ENCODE measurements at regions not wholly inside any gene's neighbourhood (a gene's known extent, or its start where the extent isn't known, plus 50 kb on each side); places are given as distances from the start of the nearest gene placed in this dataset.
"Not testable (repeated sequence)": the region's sequence is repeated elsewhere in the genome, so short reads cannot be mapped to it uniquely, and the experiment has no call there.

DNA sequence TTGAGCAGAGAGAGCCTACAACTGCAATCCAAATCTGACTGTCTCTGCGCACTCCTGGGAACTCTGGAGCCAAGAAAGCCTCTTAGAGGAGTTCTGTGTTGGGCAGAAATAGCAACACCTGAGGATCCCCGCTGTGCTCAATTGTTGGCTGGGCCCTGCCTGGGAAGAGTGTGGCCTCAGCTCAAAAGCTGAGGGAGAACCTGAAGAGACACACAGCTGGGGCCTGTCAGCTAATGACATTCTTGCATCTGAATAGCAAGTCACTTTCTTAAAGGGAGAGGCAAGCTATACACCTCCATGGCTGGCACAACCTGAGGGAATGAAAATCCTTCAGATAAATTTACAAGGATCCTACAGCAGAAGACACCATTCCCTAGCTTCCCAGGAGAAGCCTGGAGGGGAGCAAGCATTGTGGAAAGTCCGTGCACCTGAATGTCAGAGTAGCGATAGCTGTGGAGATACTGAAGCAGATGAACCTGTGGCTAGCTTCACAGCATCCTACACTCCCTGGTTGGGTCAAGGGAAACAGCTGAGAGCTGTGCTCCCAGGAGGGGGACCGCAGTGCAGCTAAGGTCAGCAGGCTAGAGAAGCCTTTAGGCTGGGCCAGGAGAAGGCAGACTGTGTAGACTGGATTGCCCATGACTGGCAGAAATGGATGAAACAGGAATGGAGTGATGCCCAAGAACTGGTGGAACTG is 159.9 kb upstream of the PFN2 start:
- DNase-seq (ENCODE audit: low read depth in 3 of 3) = no peak

GRCh38 chr3:150129166-150129565 is 158.5 kb upstream of the PFN2 start:
- no peak for DNase-seq (ENCODE audit: low read depth in 3 of 3)

DNA sequence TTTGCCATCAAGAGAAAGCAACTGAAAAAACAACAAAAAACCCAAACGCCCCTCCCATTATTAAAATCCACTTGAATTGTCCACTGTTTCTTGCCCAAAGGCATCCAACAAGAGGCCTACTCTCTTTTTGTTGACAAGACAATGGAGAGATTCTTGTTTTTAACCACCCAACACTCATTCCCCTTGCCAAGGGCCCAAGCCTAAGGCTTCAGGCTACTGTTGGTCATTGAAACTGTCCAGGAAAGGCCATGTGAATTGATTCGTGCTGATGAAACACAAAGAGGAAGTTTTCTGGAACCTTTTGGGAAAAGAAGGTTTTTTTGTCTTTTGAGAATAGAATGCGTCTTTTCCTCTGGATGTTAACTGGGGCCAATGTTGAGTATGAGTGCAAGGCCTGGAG is 157.4 kb upstream of the PFN2 start:
- DNase-seq (ENCODE audit: low read depth in 3 of 3) = no peak

DNA sequence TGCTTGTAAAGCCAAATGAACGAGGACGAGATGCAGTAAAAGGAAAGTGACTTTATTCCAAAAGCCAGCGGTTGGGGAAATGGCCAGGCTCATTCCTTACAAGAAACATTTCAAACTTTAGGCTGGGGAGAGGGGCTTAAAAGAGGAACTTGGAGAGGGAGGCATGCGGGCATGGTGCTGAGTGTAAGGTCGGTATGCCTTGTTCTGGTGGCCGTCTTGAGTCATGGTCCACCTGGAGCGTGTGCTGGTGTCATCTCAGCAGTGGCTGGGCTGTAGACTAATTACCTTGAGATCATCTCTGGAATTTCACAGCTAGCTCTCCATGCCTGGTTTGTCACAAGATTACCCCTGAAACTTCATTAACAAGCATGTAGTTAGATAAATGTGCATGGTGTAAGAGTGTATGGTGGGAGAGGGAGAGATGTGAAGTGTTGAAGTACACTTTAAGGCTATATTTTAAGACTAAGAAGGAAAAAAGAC is 156.4 kb upstream of the PFN2 start:
- DNase-seq (ENCODE audit: low read depth in 3 of 3) = no peak

DNA sequence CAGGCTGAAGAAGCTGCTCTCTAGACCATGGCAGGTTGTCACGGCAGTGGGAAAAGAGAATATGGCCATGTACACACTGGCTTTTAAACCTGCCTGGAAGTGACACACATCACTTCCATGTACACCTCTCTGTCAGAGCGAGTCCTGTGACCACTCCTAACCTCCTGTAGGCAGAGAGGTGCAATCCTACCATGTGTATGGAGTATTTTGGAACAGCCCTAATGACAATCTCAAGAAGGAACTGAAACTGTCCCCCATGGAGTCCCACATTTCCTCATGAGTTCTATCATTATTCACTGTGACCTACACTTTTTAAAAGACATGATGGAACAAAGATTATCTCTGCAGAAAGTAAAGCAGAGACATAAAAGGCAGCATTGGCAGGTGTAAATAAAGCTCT is 153.4 kb upstream of the PFN2 start:
- DNase-seq (ENCODE audit: low read depth in 3 of 3) = no peak

GRCh38 chr3:150123249-150123648 is 152.6 kb upstream of the PFN2 start:
- not testable (repeated sequence) for DNase-seq (ENCODE audit: low read depth in 3 of 3)

DNA sequence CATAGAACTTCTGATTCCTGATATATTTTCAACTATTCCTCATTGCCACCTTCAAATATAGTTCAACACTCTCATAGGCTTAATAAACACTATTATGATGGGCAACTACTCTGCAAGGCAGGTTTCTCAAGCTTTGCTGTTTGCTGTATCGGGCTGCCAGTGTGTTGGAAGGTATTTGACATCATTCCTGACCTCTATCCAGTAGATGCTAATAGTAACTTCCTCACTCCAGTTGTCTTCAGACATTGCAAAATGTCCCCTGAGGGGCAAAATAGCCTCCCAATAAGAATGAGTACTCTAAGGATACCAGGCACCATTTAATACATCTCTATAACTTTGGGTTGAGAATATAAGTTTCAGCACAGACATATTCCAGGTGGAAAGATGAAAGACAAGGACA is 147.5 kb upstream of the PFN2 start:
- DNase-seq (ENCODE audit: low read depth in 3 of 3) = no peak

DNA sequence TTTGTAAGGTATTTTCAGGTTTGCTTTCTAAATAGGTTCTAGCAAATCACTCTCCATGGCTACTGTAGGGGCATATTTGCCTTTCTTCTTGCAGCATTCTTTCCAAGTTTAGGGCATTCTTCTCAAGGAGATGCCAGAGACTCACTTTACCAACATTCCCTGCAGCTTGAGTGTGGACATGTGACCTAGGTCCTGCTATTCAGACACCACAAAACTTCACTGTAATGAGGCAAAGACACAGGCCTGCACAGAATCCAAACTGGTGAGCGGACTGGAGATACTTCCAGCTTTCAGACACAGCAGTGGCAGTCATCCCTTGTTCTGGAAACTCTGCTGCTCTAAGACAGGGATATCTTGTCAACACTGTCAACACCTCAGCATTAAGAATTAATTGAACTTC is 146.4 kb upstream of the PFN2 start:
- no peak for DNase-seq (ENCODE audit: low read depth in 3 of 3)

DNA sequence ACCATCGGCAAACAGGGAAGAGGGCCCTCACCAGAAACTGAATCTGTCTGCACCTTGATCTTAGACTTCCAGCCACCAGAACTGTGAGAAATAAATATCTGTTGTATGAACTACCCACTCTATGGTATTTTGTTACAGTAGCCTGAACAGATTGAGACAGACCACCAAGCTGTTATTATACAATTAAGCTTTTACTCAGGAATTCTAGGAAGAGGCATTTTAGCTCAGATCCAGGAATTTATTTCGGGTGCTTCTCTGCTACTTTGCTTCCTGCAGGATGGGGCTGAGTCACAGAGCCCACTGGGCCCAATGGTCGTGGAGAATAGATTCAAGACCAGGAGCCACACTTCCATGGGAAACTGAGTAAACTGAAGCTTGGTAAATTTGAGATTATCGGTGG is 145.5 kb upstream of the PFN2 start:
- DNase-seq (ENCODE audit: low read depth in 3 of 3) = no peak

DNA sequence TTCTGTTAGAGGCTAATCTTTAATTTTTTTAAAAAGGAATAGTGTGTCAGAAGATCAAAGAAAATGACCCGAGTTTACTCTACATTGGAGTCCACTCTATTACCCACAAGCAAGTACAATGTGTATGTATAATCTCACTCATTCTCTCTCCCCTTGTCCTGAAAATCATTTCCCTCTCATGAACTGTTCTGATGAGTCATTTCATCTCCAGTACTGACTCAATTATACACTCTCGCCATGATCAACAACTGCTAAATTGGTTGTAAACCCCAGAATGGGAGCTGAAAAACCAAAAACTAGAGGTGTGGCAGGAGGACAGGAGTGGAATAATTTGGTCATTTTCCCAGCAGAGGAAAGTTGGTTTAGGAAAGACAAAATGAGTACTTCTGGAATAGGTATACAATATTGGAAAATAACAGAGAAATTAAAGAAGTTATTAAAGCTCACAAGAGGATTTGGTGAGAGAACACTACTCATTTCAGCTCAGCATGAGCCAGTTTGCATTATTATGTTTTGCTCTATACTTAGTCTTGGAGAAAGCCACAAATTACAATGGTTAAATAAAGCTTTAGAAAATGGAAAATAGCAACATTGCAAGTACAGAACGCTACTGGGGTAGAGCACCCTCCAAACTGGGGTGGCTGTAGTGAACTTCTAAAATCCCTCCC is 144.3 kb upstream of the PFN2 start:
- DNase-seq (ENCODE audit: low read depth in 3 of 3) = no peak

DNA sequence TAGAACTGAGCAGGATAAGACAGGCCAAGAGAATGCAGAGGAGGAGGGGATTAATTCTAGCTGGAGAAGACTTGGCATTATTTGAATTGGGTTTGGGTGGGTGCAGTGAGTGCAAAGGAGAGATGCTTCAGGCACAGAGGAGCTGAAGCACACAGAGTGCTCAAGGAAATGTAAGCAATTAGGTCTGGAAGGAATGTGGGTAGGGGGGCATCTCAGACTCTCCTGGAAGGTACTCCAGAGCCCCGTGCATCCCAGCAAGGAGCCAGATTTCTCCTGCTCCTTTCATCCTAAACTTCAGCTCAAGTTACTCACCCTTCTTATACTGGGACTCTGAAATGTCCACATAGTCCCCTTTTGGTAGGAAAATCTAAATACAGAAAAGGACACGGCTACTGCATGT is 143.6 kb upstream of the PFN2 start:
- no peak for DNase-seq (ENCODE audit: low read depth in 3 of 3)

DNA sequence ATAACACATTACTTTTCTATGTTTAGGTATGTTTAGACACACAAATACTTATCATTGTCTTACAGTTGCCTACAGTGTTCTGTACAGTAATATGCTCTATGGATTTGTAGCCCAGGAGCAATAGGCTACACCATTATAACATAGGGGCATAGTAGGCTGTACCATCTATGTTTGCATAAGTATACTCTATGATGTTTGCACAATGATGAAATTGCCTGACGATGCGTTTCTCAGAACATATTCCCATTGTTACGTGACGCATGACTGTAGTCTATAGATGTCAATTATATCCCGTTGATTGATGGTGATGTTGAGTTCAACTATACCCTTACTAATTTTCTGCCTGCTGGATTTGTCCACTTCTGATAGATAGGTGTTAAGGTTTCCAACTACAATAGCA is 139.4 kb upstream of the PFN2 start:
- no peak for DNase-seq (ENCODE audit: low read depth in 3 of 3)

- DNase-seq (ENCODE audit: low read depth in 3 of 3) = no peak
These were observed 136.9 kb upstream of the PFN2 start for GRCh38 chr3:150107429-150108175.

GRCh38 chr3:150106740-150107428 is 136.2 kb upstream of the PFN2 start:
- no peak for DNase-seq (ENCODE audit: low read depth in 3 of 3)

- DNase-seq (ENCODE audit: low read depth in 3 of 3) = no peak
These were observed 135.4 kb upstream of the PFN2 start for GRCh38 chr3:150105886-150106612.

DNA sequence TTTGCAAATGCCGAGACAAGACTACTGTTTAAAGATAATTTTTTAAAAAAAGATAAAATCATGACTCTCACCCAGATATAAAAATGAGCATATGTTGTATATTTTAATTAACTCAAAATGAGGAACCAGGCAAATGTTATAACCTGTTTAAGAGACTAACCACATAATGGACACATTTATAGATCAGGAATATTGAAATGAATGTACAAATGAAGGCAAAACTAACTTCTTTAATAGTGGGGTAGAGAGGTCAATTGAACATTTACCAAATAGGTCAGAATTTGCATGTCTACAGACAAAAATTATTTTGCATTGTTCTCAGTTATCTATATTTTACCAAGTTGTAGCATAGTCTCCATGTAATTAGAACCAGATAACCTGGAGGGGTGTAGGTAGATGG is 134.3 kb upstream of the PFN2 start:
- no peak for DNase-seq (ENCODE audit: low read depth in 3 of 3)

GRCh38 chr3:150104564-150104963 is 133.9 kb upstream of the PFN2 start:
- no peak for DNase-seq (ENCODE audit: low read depth in 3 of 3)

DNA sequence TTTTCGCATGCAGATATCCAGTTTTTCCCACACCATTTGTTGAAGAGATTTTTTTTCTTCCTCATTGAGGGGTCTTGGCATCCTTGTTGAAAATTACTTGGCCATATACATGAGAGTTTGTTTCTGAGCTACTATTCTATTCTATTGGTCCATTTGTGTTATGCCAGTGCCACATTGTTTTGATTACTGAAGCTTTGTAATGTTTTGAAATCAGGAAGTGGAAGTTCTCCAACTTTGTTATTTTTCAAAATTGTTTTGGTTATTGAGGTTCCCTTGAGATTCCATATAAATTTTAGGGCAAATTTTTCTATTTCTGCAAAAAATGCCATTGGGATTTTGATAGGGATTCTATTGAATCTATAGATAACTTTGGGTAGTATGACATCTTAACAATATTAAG is 130.3 kb upstream of the PFN2 start:
- DNase-seq (ENCODE audit: low read depth in 3 of 3) = no peak

GRCh38 chr3:150098621-150099020 is 127.9 kb upstream of the PFN2 start:
- DNase-seq (ENCODE audit: low read depth in 3 of 3) = no peak

DNA sequence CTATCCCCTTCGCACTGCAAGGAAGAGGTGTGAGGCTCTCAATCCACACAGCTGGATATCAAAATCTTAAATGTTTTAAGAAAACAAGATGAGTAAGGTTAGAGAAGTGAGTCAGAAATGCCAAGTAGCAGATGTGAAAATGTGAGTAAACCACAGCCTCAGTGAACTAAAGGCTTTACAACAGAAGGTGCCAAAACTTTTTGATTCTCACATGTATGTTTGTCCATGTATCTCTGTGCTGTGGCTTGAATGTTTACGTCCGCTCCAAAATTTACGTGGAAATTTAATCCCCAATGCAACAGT is 126.8 kb upstream of the PFN2 start:
- DNase-seq (ENCODE audit: low read depth in 3 of 3) = no peak

GRCh38 chr3:150096700-150097587 is 126.2 kb upstream of the PFN2 start:
- no peak for DNase-seq (ENCODE audit: low read depth in 3 of 3)

Data from stimulated activated CD4-positive, alpha-beta T cell treated with anti-CD3 and anti-CD28 coated beads, TNF-alpha, amount 100 ng/mL, for 4 hours (primary cell).